OCI-LY7 (cell line): ENCODE measurements at regions not wholly inside any gene's neighbourhood (a gene's known extent, or its start where the extent isn't known, plus 50 kb on each side); places are given as distances from the start of the nearest gene placed in this dataset.

Experiments
- BruUV-seq: library from RNA; stranded (reverse); fragments of 400-500 nt; replicated peaks from 2 replicates; lab custom pipeline; 2021; lab: Mats Ljungman, UMichigan
- CTCF ChIA-PET: fragments of 300-600 bp; sonication (Branson Sonifier 250); formaldehyde crosslinking; loops from one replicate; lab custom pipeline; 2022; ENCODE audit warnings: antibody characterized with exemption; ENCODE audit not compliant: unreplicated experiment; lab: Charles Lee
- POLR2A ChIA-PET: fragments of 300-600 bp; sonication (Branson Sonifier 250); formaldehyde crosslinking; loops from one replicate; lab custom pipeline; 2022; ENCODE audit warnings: antibody characterized with exemption; lab: Charles Lee
- DNase-seq: peaks from one replicate; pipeline ENCODE4 v3.0.0-alpha.2; 2015; ENCODE audit warnings: low spot score
- H2AFZ ChIP-seq: fragments of 200-600 bp; sonication (generic), shearing (Covaris generic); 2 replicates; pipeline ENCODE4 v1.6.1; 2014; ENCODE audit warnings: mild to moderate bottlenecking, antibody characterized with exemption, low read length, moderate library complexity
- H3K27ac ChIP-seq: fragments of 200-600 bp; sonication (generic); 2 replicates; pipeline ENCODE4 v1.5.1; 2014; ENCODE audit warnings: mixed run types, low read depth, mild to moderate bottlenecking, moderate library complexity, low read length, inconsistent platforms; ENCODE audit not compliant: poor library complexity, severe bottlenecking
- H3K36me3 ChIP-seq: fragments of 200-600 bp; sonication (generic); 2 replicates; pipeline ENCODE4 v1.6.1; 2014; ENCODE audit warnings: mild to moderate bottlenecking, antibody characterized with exemption, low read length, moderate library complexity, mixed read lengths; ENCODE audit not compliant: insufficient read depth
- H3K4me1 ChIP-seq: fragments of 200-600 bp; sonication (generic); 2 replicates; pipeline ENCODE4 v1.5.1; 2014; ENCODE audit warnings: mild to moderate bottlenecking, low read length; ENCODE audit not compliant: insufficient read depth, poor library complexity, severe bottlenecking
- H3K4me2 ChIP-seq: fragments of 200-600 bp; sonication (generic); 2 replicates; pipeline ENCODE4 v1.6.1; 2014; ENCODE audit warnings: mild to moderate bottlenecking, low read length
- H3K4me3 ChIP-seq: fragments of 200-600 bp; sonication (generic); 2 replicates; pipeline ENCODE4 v1.5.1; 2014; ENCODE audit warnings: mild to moderate bottlenecking, low read depth, low read length; ENCODE audit not compliant: poor library complexity, severe bottlenecking
- H3K79me2 ChIP-seq: fragments of 200-600 bp; sonication (generic); 2 replicates; pipeline ENCODE4 v1.6.1; 2016; ENCODE audit warnings: low read depth, mild to moderate bottlenecking, low read length, moderate library complexity, mixed read lengths; ENCODE audit not compliant: insufficient read depth
- H3K9me2 ChIP-seq: fragments of 200-600 bp; sonication (generic); 2 replicates; pipeline ENCODE4 v1.6.1; 2016; ENCODE audit warnings: mild to moderate bottlenecking, low read length, mixed read lengths; ENCODE audit not compliant: insufficient read depth
- H3K9me3 ChIP-seq: fragments of 200-600 bp; sonication (generic); 2 replicates; pipeline ENCODE4 v1.6.1; 2014; ENCODE audit warnings: mild to moderate bottlenecking, mixed run types, low read length, mixed read lengths
- H4K20me1 ChIP-seq: fragments of 200-600 bp; sonication (generic); 2 replicates; pipeline ENCODE4 v1.6.1; 2014; ENCODE audit warnings: mild to moderate bottlenecking, antibody characterized with exemption, low read length, moderate library complexity, mixed read lengths; ENCODE audit not compliant: insufficient read depth
- EZH2phosphoT487 ChIP-seq: fragments of 200-600 bp; sonication (generic); IDR thresholded peaks from 2 replicates; pipeline ENCODE4 v1.6.1; 2018; ENCODE audit warnings: low read depth, borderline replicate concordance, mild to moderate bottlenecking, mixed run types, antibody characterized with exemption, low read length, moderate library complexity, mixed read lengths
- intact Hi-C: fragments of 100-400 bp; cut with micrococcal nuclease; formaldehyde crosslinking; loops from one replicate; pipeline ENCODE4 v1.10.0; 2022; ENCODE audit not compliant: unreplicated experiment
- TF ChIP-seq, protein P1 (sequence below): fragments of 200-600 bp; sonication (generic); conservative IDR thresholded peaks from 2 replicates; pipeline ENCODE4 v1.5.1; 2014; ENCODE audit warnings: mild to moderate bottlenecking, antibody characterized with exemption, low read length, moderate library complexity, mixed read lengths

DNA sequence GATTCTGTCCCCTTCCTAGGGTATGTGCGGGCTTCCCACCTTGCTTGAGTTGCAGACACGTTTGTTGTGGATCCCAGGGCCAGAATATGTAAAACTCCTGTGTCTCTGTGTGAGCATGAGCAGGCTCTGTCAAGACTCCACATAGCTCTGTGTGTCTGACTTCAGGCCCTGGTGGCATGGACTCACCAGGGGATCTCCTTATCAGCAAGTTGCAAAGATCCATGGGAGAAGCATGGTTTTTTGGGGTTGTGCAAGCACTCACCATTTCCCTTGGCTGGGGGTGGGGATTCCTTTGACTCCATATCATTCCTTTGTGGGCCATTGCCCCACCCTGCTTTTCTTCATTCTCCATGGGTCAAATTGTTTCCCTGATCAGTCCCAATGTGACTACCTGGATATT lies 205.6 kb downstream of the TUSC1 start:
- Histone ChIP-seq H3K4me2 (no peak overlapping the region), H3K36me3 (no peaks in the 10 kb centered on the region), H3K27ac (no peak overlapping the region), H3K4me1 (peaks cover 11% of the 10 kb centered on the region), H3K9me2 (no peaks in the 10 kb centered on the region), H4K20me1 (no peaks in the 10 kb centered on the region), H3K9me3 (no peaks in the 10 kb centered on the region), H3K4me3 (no peak overlapping the region), H2AFZ (no peak overlapping the region), H3K79me2 (no peaks in the 10 kb centered on the region)
- ChIA-PET POLR2A (no interaction called here), CTCF (no interaction called here)
- DNase-seq: no peak
- intact Hi-C loops: no loop called here
- BruUV-seq: no TSS peak
- TF ChIP-seq, protein P1, sequence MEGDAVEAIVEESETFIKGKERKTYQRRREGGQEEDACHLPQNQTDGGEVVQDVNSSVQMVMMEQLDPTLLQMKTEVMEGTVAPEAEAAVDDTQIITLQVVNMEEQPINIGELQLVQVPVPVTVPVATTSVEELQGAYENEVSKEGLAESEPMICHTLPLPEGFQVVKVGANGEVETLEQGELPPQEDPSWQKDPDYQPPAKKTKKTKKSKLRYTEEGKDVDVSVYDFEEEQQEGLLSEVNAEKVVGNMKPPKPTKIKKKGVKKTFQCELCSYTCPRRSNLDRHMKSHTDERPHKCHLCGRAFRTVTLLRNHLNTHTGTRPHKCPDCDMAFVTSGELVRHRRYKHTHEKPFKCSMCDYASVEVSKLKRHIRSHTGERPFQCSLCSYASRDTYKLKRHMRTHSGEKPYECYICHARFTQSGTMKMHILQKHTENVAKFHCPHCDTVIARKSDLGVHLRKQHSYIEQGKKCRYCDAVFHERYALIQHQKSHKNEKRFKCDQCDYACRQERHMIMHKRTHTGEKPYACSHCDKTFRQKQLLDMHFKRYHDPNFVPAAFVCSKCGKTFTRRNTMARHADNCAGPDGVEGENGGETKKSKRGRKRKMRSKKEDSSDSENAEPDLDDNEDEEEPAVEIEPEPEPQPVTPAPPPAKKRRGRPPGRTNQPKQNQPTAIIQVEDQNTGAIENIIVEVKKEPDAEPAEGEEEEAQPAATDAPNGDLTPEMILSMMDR: no peak
- no peak for TF ChIP-seq EZH2phosphoT487

- no peak overlapping the region for H3K4me2 ChIP-seq
- no peaks in the 10 kb centered on the region for H4K20me1 ChIP-seq
- ChIA-PET CTCF (no interaction called here), POLR2A (no interaction called here)
- intact Hi-C loops: no loop called here
- no peak overlapping the region for H3K27ac ChIP-seq
- BruUV-seq: no TSS peak
- H3K9me3 ChIP-seq: no peaks in the 10 kb centered on the region
- DNase-seq: no peak
- H2AFZ ChIP-seq: no peak overlapping the region
- no peaks in the 10 kb centered on the region for H3K9me2 ChIP-seq
- peaks cover 11% of the 10 kb centered on the region for H3K4me1 ChIP-seq
- H3K36me3 ChIP-seq: no peaks in the 10 kb centered on the region
- H3K4me3 ChIP-seq: no peak overlapping the region
- H3K79me2 ChIP-seq: no peaks in the 10 kb centered on the region
- TF ChIP-seq, protein P1: no peak
- TF ChIP-seq EZH2phosphoT487: no peak
Measured at GRCh38 chr9:25472085-25472607, 206.1 kb downstream of the TUSC1 start.

GRCh38 chr9:25461416-25461815 lies 216.8 kb downstream of the TUSC1 start:
- no peak overlapping the region for H3K4me2 ChIP-seq
- no peak overlapping the region for H2AFZ ChIP-seq
- no peak overlapping the region for H3K27ac ChIP-seq
- BruUV-seq: no TSS peak
- no peaks in the 10 kb centered on the region for H3K36me3 ChIP-seq
- CTCF ChIA-PET: no interaction called here
- POLR2A ChIA-PET: no interaction called here
- H3K4me1 ChIP-seq: no peaks in the 10 kb centered on the region
- intact Hi-C loops: no loop called here
- H3K4me3 ChIP-seq: no peak overlapping the region
- DNase-seq: no peak
- TF ChIP-seq, protein P1: no peak
- H4K20me1 ChIP-seq: no peaks in the 10 kb centered on the region
- H3K79me2 ChIP-seq: no peaks in the 10 kb centered on the region
- H3K9me3 ChIP-seq: no peaks in the 10 kb centered on the region
- no peaks in the 10 kb centered on the region for H3K9me2 ChIP-seq
